Sigmoid colon (tissue), 6 donors: ENCODE measurements at regions not wholly inside any gene's neighbourhood (a gene's known extent, or its start where the extent isn't known, plus 50 kb on each side); places are given as distances from the start of the nearest gene placed in this dataset.

Source experiments
- DNase-seq: peaks from one replicate; pipeline ENCODE4 v3.0.0-alpha.2; 2019
- H3K27ac ChIP-seq, 4 donors: fragments of 200-600 bp; sonication (generic); one replicate each; pipeline ENCODE4 v1.5.1; 2016 to 2019; ENCODE audit warnings: mild to moderate bottlenecking in 1 of 4
- H3K27me3 ChIP-seq, 3 donors: fragments of 200-600 bp; sonication (generic); one replicate each; pipeline ENCODE4 v1.5.1; 2019; ENCODE audit warnings: mild to moderate bottlenecking in 1 of 3
- H3K36me3 ChIP-seq, 4 donors: fragments of 200-600 bp; sonication (generic); one replicate each; pipeline ENCODE4 v1.5.1; 2016 to 2019
- H3K4me1 ChIP-seq, 4 donors: fragments of 200-600 bp; sonication (generic); one replicate each; pipeline ENCODE4 v1.5.1; 2017 to 2019
- H3K4me3 ChIP-seq, 4 donors: fragments of 200-600 bp; sonication (generic); one replicate each; pipeline ENCODE4 v1.5.1; 2017 to 2019; ENCODE audit warnings: mild to moderate bottlenecking in 2 of 4, moderate library complexity in 1 of 4
- H3K9me3 ChIP-seq, 4 donors: fragments of 200-600 bp in 3 of 4; sonication (generic) in 3 of 4; one replicate each; pipeline versions ENCODE4 v1.5.1 to v1.6.1; 2013 to 2019
- CTCF ChIP-seq, 4 experiments: fragments of 450-650 bp in 3 of 4; fragments of 200-600 bp in 1 of 4; IDR thresholded peaks; one replicate each; pipeline ENCODE4 v1.5.1; 2016 to 2019; ENCODE audit warnings: antibody characterized with exemption in 4 of 4, mild to moderate bottlenecking in 3 of 4, moderate library complexity in 2 of 4
- EP300 ChIP-seq, 4 donors: sonication (generic); formaldehyde crosslinking; IDR thresholded peaks; one replicate each; pipeline ENCODE4 v1.6.1; 2017; ENCODE audit warnings: antibody characterized with exemption in 4 of 4
- POLR2A ChIP-seq, 2 donors: fragments of 450-650 bp; IDR thresholded peaks; one replicate each; pipeline ENCODE4 v1.6.1; 2016; ENCODE audit warnings: antibody characterized with exemption in 2 of 2, mild to moderate bottlenecking in 2 of 2, moderate library complexity in 2 of 2
- POLR2AphosphoS5 ChIP-seq, 4 donors: sonication (generic); formaldehyde crosslinking; IDR thresholded peaks; one replicate each; pipeline ENCODE4 v1.6.1; 2017; ENCODE audit warnings: antibody characterized with exemption in 4 of 4
- WGBS, 2 donors: extraction: QIAGEN DNeasy Blood & Tissue Kit; methylation state at CpG; one replicate each; pipeline ENCODE4 v1.1.7; 2013; 5-methylcytosine and 5-hydroxymethylcytosine counted together
- intact Hi-C: fragments of 100-400 bp; cut with DNase I; formaldehyde crosslinking; loops from one replicate; pipeline ENCODE4 v1.15.1; 2023
- donor health status: healthy with polysubstance abuse.
- donor health status: healthy.

- WGBS, 2 donors, result 21 to 66% methylated on average over 10 of the region's 10 CpGs
- no peaks in the 10 kb centered on the region for H3K27me3 ChIP-seq
- H3K4me1 ChIP-seq, result peaks cover 0 to 5% (median 2%) of the 10 kb centered on the region in 4 donors
- no peak overlapping the region for H3K27ac ChIP-seq
- no peak overlapping the region for H3K4me3 ChIP-seq
- DNase-seq, result no peak
- intact Hi-C loops, result loop anchor here (5.0 kb wide), 1 partner anchor 531 kb away; no protein-coding TSS in a partner anchor
- no peak for TF ChIP-seq CTCF (IDR thresholded peaks at IDR 0.05)
- TF ChIP-seq EP300 (IDR thresholded peaks at IDR 0.05), result no peak
- no peaks in the 10 kb centered on the region for H3K36me3 ChIP-seq
- H3K9me3 ChIP-seq, result no peaks in the 10 kb centered on the region
Observed at GRCh38 chr13:53783471-53783870, 754.9 kb downstream of the OLFM4 start.

- no peak for DNase-seq
- Histone ChIP-seq H3K36me3 (no peaks in the 10 kb centered on the region), H3K27me3 (no peaks in the 10 kb centered on the region), H3K9me3 (no peaks in the 10 kb centered on the region), H3K4me1 (no peaks in the 10 kb centered on the region), H3K27ac (no peak overlapping the region), H3K4me3 (no peak overlapping the region)
- intact Hi-C loops, result no loop called here
- TF ChIP-seq POLR2AphosphoS5 (IDR thresholded peaks at IDR 0.05), result no peak
- TF ChIP-seq EP300 (IDR thresholded peaks at IDR 0.05), result no peak
- TF ChIP-seq CTCF (IDR thresholded peaks at IDR 0.05), result no peak
- no peak for TF ChIP-seq POLR2A (IDR thresholded peaks at IDR 0.05)
- 16 to 38% methylated on average over 3 of the region's 3 CpGs for WGBS, 2 donors
Observed at GRCh38 chr13:53788286-53788685, 759.7 kb downstream of the OLFM4 start.

DNA sequence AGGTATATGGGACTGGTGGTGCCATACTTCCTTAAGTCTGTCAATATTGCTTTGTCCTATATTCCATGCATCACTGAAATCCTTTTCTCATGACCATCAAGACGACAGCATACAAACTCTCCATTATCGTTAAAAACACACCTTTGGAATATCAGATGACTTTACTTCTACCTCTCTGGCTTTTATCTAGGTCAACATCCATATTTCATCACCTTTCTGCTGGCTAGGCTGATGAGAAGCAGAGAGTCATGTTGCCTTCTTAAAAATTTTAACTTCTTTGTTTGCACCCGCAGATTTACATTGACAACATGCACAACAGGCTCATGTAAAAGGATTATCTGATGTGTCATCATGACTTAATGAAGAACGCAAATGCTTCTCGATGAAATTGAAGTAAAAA lies 771.4 kb downstream of the OLFM4 start:
- 87 to 88% methylated on average over 5 of the region's 5 CpGs for WGBS, 2 donors
- no peak overlapping the region for H3K27ac ChIP-seq
- H3K9me3 ChIP-seq, result peaks cover 0 to 2% (median 0%) of the 10 kb centered on the region in 4 donors
- no peaks in the 10 kb centered on the region for H3K27me3 ChIP-seq
- no peaks in the 10 kb centered on the region for H3K36me3 ChIP-seq
- intact Hi-C loops, result no loop called here
- H3K4me3 ChIP-seq, result no peak overlapping the region
- TF ChIP-seq CTCF (IDR thresholded peaks at IDR 0.05), result no peak
- no peak for TF ChIP-seq EP300 (IDR thresholded peaks at IDR 0.05)
- TF ChIP-seq POLR2A (IDR thresholded peaks at IDR 0.05), result no peak
- no peak for TF ChIP-seq POLR2AphosphoS5 (IDR thresholded peaks at IDR 0.05)
- H3K4me1 ChIP-seq, result no peaks in the 10 kb centered on the region
- DNase-seq, result no peak

- Histone ChIP-seq H3K9me3 (no peaks in the 10 kb centered on the region), H3K4me1 (no peaks in the 10 kb centered on the region), H3K36me3 (no peaks in the 10 kb centered on the region), H3K27ac (no peak overlapping the region), H3K4me3 (no peak overlapping the region), H3K27me3 (no peaks in the 10 kb centered on the region)
- DNase-seq, result no peak
- TF ChIP-seq EP300 (IDR thresholded peaks at IDR 0.05), result no peak
- TF ChIP-seq POLR2A (IDR thresholded peaks at IDR 0.05), result no peak
- no peak for TF ChIP-seq CTCF (IDR thresholded peaks at IDR 0.05)
- no peak for TF ChIP-seq POLR2AphosphoS5 (IDR thresholded peaks at IDR 0.05)
- WGBS, 2 donors, result 66 to 78% methylated on average over 3 of the region's 3 CpGs
- intact Hi-C loops, result no loop called here
Observed at GRCh38 chr13:53807251-53807834, 778.7 kb downstream of the OLFM4 start.

GRCh38 chr13:53821632-53822031 lies 793.0 kb downstream of the OLFM4 start:
- H3K27me3 ChIP-seq, result no peaks in the 10 kb centered on the region
- no peak overlapping the region for H3K27ac ChIP-seq
- no peaks in the 10 kb centered on the region for H3K4me1 ChIP-seq
- no peaks in the 10 kb centered on the region for H3K36me3 ChIP-seq
- intact Hi-C loops, result no loop called here
- H3K9me3 ChIP-seq, result no peaks in the 10 kb centered on the region
- TF ChIP-seq CTCF (IDR thresholded peaks at IDR 0.05), result no peak
- no peak for TF ChIP-seq POLR2AphosphoS5 (IDR thresholded peaks at IDR 0.05)
- no peak for TF ChIP-seq POLR2A (IDR thresholded peaks at IDR 0.05)
- TF ChIP-seq EP300 (IDR thresholded peaks at IDR 0.05), result no peak
- no peak overlapping the region for H3K4me3 ChIP-seq
- WGBS, 2 donors, result 76 to 80% methylated on average over 10 of the region's 10 CpGs
- peak; percentile 57 for DNase-seq
